Effector memory CD4-positive, alpha-beta T cell (primary cell): ENCODE measurements at regions not wholly inside any gene's neighbourhood (a gene's known extent, or its start where the extent isn't known, plus 50 kb on each side); places are given as distances from the start of the nearest gene placed in this dataset.

Source experiments
- DNase-seq, 3 donors: peaks; one replicate each; pipeline ENCODE4 v3.0.0-alpha.2; 2020
- H3K27ac ChIP-seq: 2 replicates; pipeline ENCODE4 v1.7.0; 2013; ENCODE audit warnings: mild to moderate bottlenecking, low read length, moderate library complexity; ENCODE audit not compliant: insufficient read depth, poor library complexity, severe bottlenecking
- H3K27me3 ChIP-seq: replicated peaks from 2 replicates; pipeline ENCODE4 v1.7.0; 2013; ENCODE audit warnings: mild to moderate bottlenecking, low read length; ENCODE audit not compliant: insufficient read depth, control insufficient read depth, poor library complexity, severe bottlenecking
- H3K36me3 ChIP-seq: 2 replicates; pipeline ENCODE4 v1.7.0; 2013; ENCODE audit warnings: mild to moderate bottlenecking, low read length, moderate library complexity; ENCODE audit not compliant: control insufficient read depth, insufficient read depth
- H3K4me1 ChIP-seq: 2 replicates; pipeline ENCODE4 v1.7.0; 2013; ENCODE audit warnings: low read length, mild to moderate bottlenecking; ENCODE audit not compliant: control insufficient read depth, insufficient read depth, poor library complexity, severe bottlenecking
- H3K4me3 ChIP-seq: 2 replicates; pipeline ENCODE4 v1.7.0; 2013; ENCODE audit warnings: low read length, low read depth, mild to moderate bottlenecking; ENCODE audit not compliant: insufficient read depth, poor library complexity, severe bottlenecking
- H3K9me3 ChIP-seq: 2 replicates; pipeline ENCODE4 v1.7.0; 2013; ENCODE audit warnings: mild to moderate bottlenecking, low read length, moderate library complexity; ENCODE audit not compliant: control insufficient read depth

GRCh38 chr5:96037128-96037527 is 75.5 kb upstream of the ELL2 start:
- H3K27ac ChIP-seq = no peak overlapping the region

GRCh38 chr5:96036301-96036700 is 74.7 kb upstream of the ELL2 start:
- no peaks in the 10 kb centered on the region for H3K9me3 ChIP-seq
- H3K4me3 ChIP-seq = no peak overlapping the region
- no peak overlapping the region for H3K27ac ChIP-seq
- H3K27me3 ChIP-seq = no peaks in the 10 kb centered on the region
- no peak for DNase-seq
- no peaks in the 10 kb centered on the region for H3K36me3 ChIP-seq
- H3K4me1 ChIP-seq = no peaks in the 10 kb centered on the region

More at GRCh38 chr5:96037128-96037527, 75.5 kb upstream of the ELL2 start:
- Histone ChIP-seq H3K4me3 (no peak overlapping the region), H3K27me3 (no peaks in the 10 kb centered on the region), H3K9me3 (no peaks in the 10 kb centered on the region), H3K36me3 (no peaks in the 10 kb centered on the region), H3K4me1 (no peaks in the 10 kb centered on the region)
- no peak for DNase-seq

- DNase-seq = no peak
- Histone ChIP-seq H3K4me3 (no peak overlapping the region), H3K27me3 (no peaks in the 10 kb centered on the region), H3K36me3 (no peaks in the 10 kb centered on the region), H3K27ac (no peak overlapping the region), H3K4me1 (no peaks in the 10 kb centered on the region), H3K9me3 (no peaks in the 10 kb centered on the region)
These were observed 74.1 kb upstream of the ELL2 start for GRCh38 chr5:96035796-96036195.

GRCh38 chr5:96033116-96033515 is 71.5 kb upstream of the ELL2 start:
- Histone ChIP-seq H3K36me3 (no peaks in the 10 kb centered on the region), H3K27ac (no peak overlapping the region), H3K4me1 (no peaks in the 10 kb centered on the region), H3K4me3 (no peak overlapping the region), H3K9me3 (no peaks in the 10 kb centered on the region), H3K27me3 (no peaks in the 10 kb centered on the region)
- no peak for DNase-seq

- Histone ChIP-seq H3K4me3 (no peak overlapping the region), H3K9me3 (no peaks in the 10 kb centered on the region), H3K27ac (no peak overlapping the region), H3K4me1 (no peaks in the 10 kb centered on the region), H3K27me3 (no peaks in the 10 kb centered on the region), H3K36me3 (no peaks in the 10 kb centered on the region)
- no peak for DNase-seq
These were observed 70.2 kb upstream of the ELL2 start for GRCh38 chr5:96031811-96032261.

- Histone ChIP-seq H3K4me1 (no peaks in the 10 kb centered on the region), H3K4me3 (no peak overlapping the region), H3K27ac (no peak overlapping the region), H3K9me3 (no peaks in the 10 kb centered on the region), H3K36me3 (no peaks in the 10 kb centered on the region), H3K27me3 (no peaks in the 10 kb centered on the region)
- no peak for DNase-seq
These were observed 69.5 kb upstream of the ELL2 start for GRCh38 chr5:96031180-96031579.

GRCh38 chr5:96026406-96027041 is 64.9 kb upstream of the ELL2 start:
- Histone ChIP-seq H3K27me3 (no peaks in the 10 kb centered on the region), H3K9me3 (no peaks in the 10 kb centered on the region), H3K27ac (no peak overlapping the region), H3K4me3 (no peak overlapping the region), H3K36me3 (no peaks in the 10 kb centered on the region), H3K4me1 (no peaks in the 10 kb centered on the region)
- no peak for DNase-seq

- no peaks in the 10 kb centered on the region for H3K36me3 ChIP-seq
- no peaks in the 10 kb centered on the region for H3K9me3 ChIP-seq
- H3K27me3 ChIP-seq = no peaks in the 10 kb centered on the region
- DNase-seq = no peak
- no peak overlapping the region for H3K4me3 ChIP-seq
- no peaks in the 10 kb centered on the region for H3K4me1 ChIP-seq
- no peak overlapping the region for H3K27ac ChIP-seq
These were observed 63.2 kb upstream of the ELL2 start for GRCh38 chr5:96024683-96025475.

GRCh38 chr5:96023518-96023917 is 61.9 kb upstream of the ELL2 start:
- H3K9me3 ChIP-seq = no peaks in the 10 kb centered on the region
- no peaks in the 10 kb centered on the region for H3K4me1 ChIP-seq
- H3K4me3 ChIP-seq = no peak overlapping the region
- H3K36me3 ChIP-seq = no peaks in the 10 kb centered on the region
- DNase-seq = no peak
- H3K27ac ChIP-seq = no peak overlapping the region
- H3K27me3 ChIP-seq = no peaks in the 10 kb centered on the region

- H3K27ac ChIP-seq = no peak overlapping the region
- DNase-seq = no peak
- H3K9me3 ChIP-seq = no peaks in the 10 kb centered on the region
- no peaks in the 10 kb centered on the region for H3K27me3 ChIP-seq
- no peak overlapping the region for H3K4me3 ChIP-seq
- H3K4me1 ChIP-seq = no peaks in the 10 kb centered on the region
- H3K36me3 ChIP-seq = no peaks in the 10 kb centered on the region
These were observed 61.3 kb upstream of the ELL2 start for GRCh38 chr5:96022971-96023370.
